Right lobe of liver (tissue), 4 donors: ENCODE measurements at regions not wholly inside any gene's neighbourhood (a gene's known extent, or its start where the extent isn't known, plus 50 kb on each side); places are given as distances from the start of the nearest gene placed in this dataset.

Experiments used
- POLR2A ChIP-seq: fragments of 450-650 bp; IDR thresholded peaks from one replicate; pipeline ENCODE4 v1.6.1; 2017; ENCODE audit warnings: antibody characterized with exemption, mild to moderate bottlenecking
- TF ChIP-seq, protein P1 (sequence below), 4 donors: fragments of 200-600 bp in 3 of 4; fragments of 450-650 bp in 1 of 4; IDR thresholded peaks; one replicate each; pipeline versions ENCODE4 v1.5.1 to v1.8.0; 2016 to 2022; ENCODE audit warnings: antibody characterized with exemption in 4 of 4, mild to moderate bottlenecking in 2 of 4
- donor health status: DM: no; HTN: no; CAD: no.
- donor health status: DM: no; HTN: no; CAD: no.
- donor health status: DM: no; HTN: yes; CAD: no.

GRCh38 chr7:94303695-94304094 is 91.0 kb upstream of the COL1A2 start:
- TF ChIP-seq, protein P1, sequence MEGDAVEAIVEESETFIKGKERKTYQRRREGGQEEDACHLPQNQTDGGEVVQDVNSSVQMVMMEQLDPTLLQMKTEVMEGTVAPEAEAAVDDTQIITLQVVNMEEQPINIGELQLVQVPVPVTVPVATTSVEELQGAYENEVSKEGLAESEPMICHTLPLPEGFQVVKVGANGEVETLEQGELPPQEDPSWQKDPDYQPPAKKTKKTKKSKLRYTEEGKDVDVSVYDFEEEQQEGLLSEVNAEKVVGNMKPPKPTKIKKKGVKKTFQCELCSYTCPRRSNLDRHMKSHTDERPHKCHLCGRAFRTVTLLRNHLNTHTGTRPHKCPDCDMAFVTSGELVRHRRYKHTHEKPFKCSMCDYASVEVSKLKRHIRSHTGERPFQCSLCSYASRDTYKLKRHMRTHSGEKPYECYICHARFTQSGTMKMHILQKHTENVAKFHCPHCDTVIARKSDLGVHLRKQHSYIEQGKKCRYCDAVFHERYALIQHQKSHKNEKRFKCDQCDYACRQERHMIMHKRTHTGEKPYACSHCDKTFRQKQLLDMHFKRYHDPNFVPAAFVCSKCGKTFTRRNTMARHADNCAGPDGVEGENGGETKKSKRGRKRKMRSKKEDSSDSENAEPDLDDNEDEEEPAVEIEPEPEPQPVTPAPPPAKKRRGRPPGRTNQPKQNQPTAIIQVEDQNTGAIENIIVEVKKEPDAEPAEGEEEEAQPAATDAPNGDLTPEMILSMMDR (IDR thresholded peaks at IDR 0.05): no peak
- no peak for TF ChIP-seq POLR2A
